ENCODE measurements at regions not wholly inside any gene's neighbourhood (a gene's known extent, or its start where the extent isn't known, plus 50 kb on each side); places are given as distances from the start of the nearest gene placed in this dataset.

DNA sequence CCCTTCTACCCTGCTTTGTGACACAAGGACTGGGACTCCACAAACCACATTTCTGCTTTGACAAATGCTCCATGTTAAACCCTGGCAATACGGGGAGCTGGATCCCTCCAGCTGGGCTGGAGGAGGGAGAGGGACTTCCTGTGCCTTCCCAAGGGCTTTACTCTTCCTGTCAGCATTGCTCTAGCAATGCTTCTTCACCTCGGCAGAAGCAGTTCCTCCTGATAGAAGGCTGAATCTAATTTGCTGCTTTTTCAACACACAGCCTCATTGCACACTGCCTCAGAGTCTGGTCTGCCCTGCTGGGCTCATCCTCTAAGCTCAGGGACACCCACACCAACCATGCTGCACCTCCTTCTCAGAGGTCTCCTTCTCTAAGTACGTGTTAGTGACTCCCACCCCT, 142.8 kb upstream of the SMAD3 start:
- TF ChIP-seq, protein P1, sequence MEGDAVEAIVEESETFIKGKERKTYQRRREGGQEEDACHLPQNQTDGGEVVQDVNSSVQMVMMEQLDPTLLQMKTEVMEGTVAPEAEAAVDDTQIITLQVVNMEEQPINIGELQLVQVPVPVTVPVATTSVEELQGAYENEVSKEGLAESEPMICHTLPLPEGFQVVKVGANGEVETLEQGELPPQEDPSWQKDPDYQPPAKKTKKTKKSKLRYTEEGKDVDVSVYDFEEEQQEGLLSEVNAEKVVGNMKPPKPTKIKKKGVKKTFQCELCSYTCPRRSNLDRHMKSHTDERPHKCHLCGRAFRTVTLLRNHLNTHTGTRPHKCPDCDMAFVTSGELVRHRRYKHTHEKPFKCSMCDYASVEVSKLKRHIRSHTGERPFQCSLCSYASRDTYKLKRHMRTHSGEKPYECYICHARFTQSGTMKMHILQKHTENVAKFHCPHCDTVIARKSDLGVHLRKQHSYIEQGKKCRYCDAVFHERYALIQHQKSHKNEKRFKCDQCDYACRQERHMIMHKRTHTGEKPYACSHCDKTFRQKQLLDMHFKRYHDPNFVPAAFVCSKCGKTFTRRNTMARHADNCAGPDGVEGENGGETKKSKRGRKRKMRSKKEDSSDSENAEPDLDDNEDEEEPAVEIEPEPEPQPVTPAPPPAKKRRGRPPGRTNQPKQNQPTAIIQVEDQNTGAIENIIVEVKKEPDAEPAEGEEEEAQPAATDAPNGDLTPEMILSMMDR (IDR thresholded peaks at IDR 0.05): no peak
- no peak overlapping the region for H3K27ac Mint-ChIP-seq
- H3K27me3 Mint-ChIP-seq (ENCODE audit: low read depth, poor library complexity): peaks cover 11% of the 10 kb centered on the region
- no peak overlapping the region for H3K4me3 Mint-ChIP-seq
- no peaks in the 10 kb centered on the region for H3K36me3 Mint-ChIP-seq (ENCODE audit: low read depth)
- no peak for DNase-seq
- H3K4me1 Mint-ChIP-seq: peaks cover 27% of the 10 kb centered on the region
- H3K9me3 Mint-ChIP-seq: peaks cover 19% of the 10 kb centered on the region

DNA sequence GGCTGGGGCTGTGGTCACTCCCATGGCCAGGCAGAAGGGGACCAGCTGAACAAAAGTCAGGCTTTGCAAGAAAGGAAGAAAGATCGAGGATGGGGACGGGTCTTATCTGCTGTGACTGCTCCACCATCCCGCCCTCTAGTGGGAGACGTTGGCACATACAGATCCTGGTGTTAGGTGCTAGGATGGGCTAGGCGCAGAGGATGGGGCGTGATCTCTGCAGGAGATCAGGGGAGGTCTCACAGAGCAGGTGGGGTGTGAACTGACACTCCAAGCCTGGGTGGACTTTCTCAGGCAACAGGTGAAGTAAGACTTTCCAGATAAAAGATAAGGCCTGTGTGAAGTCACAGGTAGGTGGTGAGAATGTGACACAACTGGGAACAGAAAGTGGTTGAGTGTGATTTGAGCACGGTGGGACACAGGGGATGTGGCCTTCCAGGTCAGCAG, 141.9 kb upstream of the SMAD3 start:
- H3K9me3 Mint-ChIP-seq: peaks cover 11% of the 10 kb centered on the region
- TF ChIP-seq, protein P1 (IDR thresholded peaks at IDR 0.05): peak; percentile 52
- H3K36me3 Mint-ChIP-seq (ENCODE audit: low read depth): no peaks in the 10 kb centered on the region
- DNase-seq: peak; percentile 55
- peaks cover 27% of the 10 kb centered on the region for H3K4me1 Mint-ChIP-seq
- no peak overlapping the region for H3K4me3 Mint-ChIP-seq
- H3K27me3 Mint-ChIP-seq (ENCODE audit: low read depth, poor library complexity): peaks cover 9% of the 10 kb centered on the region
- no peak overlapping the region for H3K27ac Mint-ChIP-seq

DNA sequence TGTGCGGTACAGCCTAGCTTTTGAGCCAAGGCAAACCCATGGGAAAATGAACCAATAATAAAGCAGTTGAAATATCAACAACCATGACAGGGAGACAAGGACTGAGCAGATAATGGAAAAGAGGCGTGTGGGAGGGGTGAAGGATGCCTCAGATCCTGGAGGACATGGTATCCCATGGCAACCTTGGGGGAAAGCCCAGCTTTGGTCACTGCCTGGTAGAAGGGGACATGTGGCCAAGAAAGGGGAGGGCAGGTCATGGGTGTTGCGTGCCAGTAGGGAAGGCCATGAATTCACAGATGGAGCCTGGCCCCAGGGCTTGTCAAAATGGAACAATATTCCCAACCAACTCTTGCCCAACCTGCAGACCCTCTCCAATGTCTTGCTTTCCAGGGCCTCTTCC, 140.5 kb upstream of the SMAD3 start:
- DNase-seq: no peak
- H3K4me1 Mint-ChIP-seq: peaks cover 32% of the 10 kb centered on the region
- TF ChIP-seq, protein P1 (IDR thresholded peaks at IDR 0.05): no peak
- H3K27me3 Mint-ChIP-seq (ENCODE audit: low read depth, poor library complexity): peaks cover 9% of the 10 kb centered on the region
- H3K36me3 Mint-ChIP-seq (ENCODE audit: low read depth): no peaks in the 10 kb centered on the region
- no peak overlapping the region for H3K27ac Mint-ChIP-seq
- H3K9me3 Mint-ChIP-seq: peaks cover 10% of the 10 kb centered on the region
- H3K4me3 Mint-ChIP-seq: no peak overlapping the region

DNA sequence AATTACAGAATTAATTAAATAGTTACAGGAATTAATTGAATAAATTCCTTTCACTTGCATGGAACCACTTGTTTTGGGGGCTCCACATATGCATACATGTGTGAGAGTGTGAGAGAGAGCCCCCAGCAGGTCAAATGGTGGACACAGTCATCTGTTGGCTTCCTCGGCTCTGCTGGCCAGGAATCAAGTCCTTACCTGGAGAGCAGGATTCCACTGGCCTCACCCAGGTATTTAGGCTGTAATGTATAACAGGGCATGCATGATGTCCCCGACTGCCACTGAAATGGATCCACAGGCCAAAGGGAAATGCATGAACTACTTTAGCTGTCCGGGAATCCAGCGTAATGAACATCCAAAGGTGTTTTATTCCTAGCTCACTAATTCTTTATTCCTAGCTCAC, 139.7 kb upstream of the SMAD3 start:
- Mint-ChIP-seq H3K4me1 (peaks cover 38% of the 10 kb centered on the region), H3K27me3 (ENCODE audit: low read depth, poor library complexity) (peaks cover 9% of the 10 kb centered on the region), H3K27ac (no peak overlapping the region), H3K9me3 (peaks cover 10% of the 10 kb centered on the region), H3K4me3 (no peak overlapping the region), H3K36me3 (ENCODE audit: low read depth) (no peaks in the 10 kb centered on the region)
- TF ChIP-seq, protein P1 (IDR thresholded peaks at IDR 0.05): no peak
- no peak for DNase-seq

DNA sequence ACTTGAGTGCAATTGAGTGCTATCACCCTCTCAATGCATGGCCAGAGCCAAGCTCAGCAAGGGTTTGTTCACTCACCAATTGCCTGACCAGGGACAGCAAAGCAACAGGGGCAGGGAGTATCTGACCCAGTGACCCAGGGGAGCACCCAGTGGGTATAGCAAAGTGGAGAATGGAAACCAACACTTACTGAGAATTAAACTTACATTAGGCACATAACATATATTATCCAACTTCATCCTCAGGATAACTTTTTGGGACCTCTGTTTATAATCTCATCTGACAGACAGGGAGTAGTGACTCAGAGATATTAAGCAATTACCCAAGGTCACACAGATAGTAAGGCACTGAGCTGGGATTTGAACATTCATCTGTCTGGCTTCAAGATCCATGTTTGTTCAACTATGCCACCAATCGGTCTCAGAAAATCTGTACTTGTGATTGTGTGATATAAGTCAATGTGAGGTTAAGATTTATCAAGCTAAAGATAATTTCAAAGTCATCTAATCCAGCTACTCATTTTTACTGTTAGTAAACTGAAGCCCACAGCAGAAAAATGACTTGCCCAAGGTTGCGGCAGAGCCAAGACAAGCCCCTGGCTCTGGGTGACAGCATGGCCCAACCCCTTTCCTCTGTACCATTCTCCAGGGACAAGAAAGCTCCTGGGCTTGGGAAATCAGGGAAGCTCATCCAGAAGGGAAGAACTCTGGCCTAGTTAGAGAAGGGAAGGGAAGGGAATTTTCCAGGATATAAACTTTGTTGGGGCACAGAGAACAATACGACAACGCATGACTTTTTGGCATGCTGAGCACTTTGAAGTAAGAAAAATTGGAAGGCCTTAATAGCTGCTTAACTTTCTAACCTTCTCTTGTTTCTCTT, 138.0 kb upstream of the SMAD3 start:
- Mint-ChIP-seq H3K27ac (no peak overlapping the region), H3K4me1 (peaks cover 43% of the 10 kb centered on the region), H3K27me3 (ENCODE audit: low read depth, poor library complexity) (peaks cover 9% of the 10 kb centered on the region), H3K36me3 (ENCODE audit: low read depth) (no peaks in the 10 kb centered on the region), H3K4me3 (no peak overlapping the region), H3K9me3 (peaks cover 13% of the 10 kb centered on the region)
- DNase-seq: no peak
- TF ChIP-seq, protein P1 (IDR thresholded peaks at IDR 0.05): no peak

DNA sequence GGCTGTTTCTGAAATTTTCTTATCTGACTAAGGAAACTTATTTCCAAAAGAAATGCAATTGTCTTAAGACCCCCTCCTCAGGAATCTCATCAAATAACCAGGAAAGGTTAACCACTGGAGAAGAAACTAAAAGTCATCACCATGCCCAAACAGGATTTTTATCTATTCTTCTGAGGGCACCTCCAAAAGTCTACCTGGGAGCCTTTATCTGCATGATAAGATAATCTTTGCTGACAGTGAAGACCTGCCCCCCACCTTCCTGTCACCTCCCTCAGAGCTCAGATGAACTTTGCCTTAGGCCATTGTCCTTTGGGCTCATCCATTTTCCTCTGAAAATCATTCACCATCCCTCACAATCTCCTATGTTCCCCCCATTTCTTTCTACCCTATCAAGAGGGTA, 137.3 kb upstream of the SMAD3 start:
- Mint-ChIP-seq H3K27me3 (ENCODE audit: low read depth, poor library complexity) (peaks cover 5% of the 10 kb centered on the region), H3K9me3 (peaks cover 15% of the 10 kb centered on the region), H3K27ac (no peak overlapping the region), H3K4me1 (peaks cover 43% of the 10 kb centered on the region), H3K36me3 (ENCODE audit: low read depth) (no peaks in the 10 kb centered on the region), H3K4me3 (no peak overlapping the region)
- TF ChIP-seq, protein P1 (IDR thresholded peaks at IDR 0.05): no peak
- no peak for DNase-seq

Data from nephron progenitor cell (in vitro differentiated cells).